ENCODE measurements at regions not wholly inside any gene's neighbourhood (a gene's known extent, or its start where the extent isn't known, plus 50 kb on each side); places are given as distances from the start of the nearest gene placed in this dataset.

DNA sequence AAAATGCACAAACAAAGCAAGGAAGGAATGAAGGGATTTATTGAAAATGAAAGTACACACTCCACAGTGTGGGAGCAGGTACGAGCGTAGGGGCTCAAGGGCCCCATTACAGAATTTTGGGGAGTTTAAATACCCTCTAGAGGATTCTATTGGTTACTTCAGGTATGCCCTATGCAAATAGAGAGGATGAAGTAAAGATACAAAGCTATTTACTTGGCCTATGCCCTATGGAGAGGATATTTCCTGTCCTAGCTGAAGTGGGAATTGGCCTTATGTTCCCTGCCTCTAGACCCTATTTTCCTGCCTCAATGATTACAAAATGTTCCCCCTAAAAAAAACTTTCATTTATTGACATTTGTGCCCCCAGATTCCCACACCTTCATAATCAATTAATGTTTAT lies 59.7 kb upstream of the ASIP start:
- Histone ChIP-seq H3K4me1 (ENCODE audit: control insufficient read depth, insufficient read depth, low read length, unreplicated experiment) (no peaks in the 10 kb centered on the region), H3K27ac (ENCODE audit: low read depth, low read length) (no peak overlapping the region), H3K27me3 (ENCODE audit: insufficient read depth, low read length) (peaks cover 20% of the 10 kb centered on the region), H3K36me3 (ENCODE audit: insufficient read depth, low read length) (no peaks in the 10 kb centered on the region), H2AFZ (ENCODE audit: low read length, unreplicated experiment) (no peak overlapping the region), H3K79me2 (ENCODE audit: control insufficient read depth, insufficient read depth, low read length, unreplicated experiment) (no peaks in the 10 kb centered on the region), H3K4me3 (ENCODE audit: low read depth, low read length) (no peak overlapping the region)

DNA sequence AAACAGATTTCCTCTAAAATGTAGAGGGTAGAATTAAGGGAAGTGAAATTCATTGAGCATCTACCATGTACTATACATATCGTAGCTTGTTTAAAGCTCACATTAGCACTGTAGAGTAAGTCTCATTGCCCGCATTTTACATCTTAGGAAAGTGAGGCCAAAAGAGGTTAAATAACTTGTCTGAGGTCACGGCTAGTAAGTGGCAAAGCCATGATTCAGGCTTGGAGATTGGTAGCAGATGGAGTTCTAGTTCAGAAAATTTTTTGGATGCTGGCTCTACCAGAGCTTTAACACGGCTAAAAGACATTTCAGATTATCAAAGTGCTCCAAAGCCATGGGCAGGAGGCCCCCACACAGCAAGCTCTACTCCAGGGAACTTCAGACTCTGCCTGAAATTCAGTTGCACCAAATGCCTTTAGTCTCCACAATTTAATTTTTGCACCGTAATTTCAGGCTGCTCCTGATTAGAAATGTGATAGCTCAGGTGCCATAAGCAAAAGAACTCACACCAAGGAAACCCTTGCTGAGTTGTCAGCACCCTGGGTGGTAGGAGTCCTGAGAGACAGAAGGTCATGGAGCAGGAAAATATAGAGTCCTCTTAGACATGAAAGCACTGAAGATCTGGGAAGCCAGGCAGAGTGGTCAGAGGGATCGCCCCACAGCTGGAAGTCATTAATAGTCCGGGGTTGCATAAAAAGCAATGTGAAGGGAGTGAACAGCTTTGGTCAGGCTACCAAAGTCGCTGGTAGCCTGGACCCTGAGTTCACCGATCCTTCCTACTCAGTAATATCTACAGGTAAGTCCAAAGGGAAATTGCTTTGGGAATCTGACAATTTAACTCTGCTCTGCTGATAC lies 55.2 kb upstream of the ASIP start:
- no peaks in the 10 kb centered on the region for H3K4me1 ChIP-seq (ENCODE audit: control insufficient read depth, insufficient read depth, low read length, unreplicated experiment)
- no peak overlapping the region for H3K27ac ChIP-seq (ENCODE audit: low read depth, low read length)
- no peaks in the 10 kb centered on the region for H3K36me3 ChIP-seq (ENCODE audit: insufficient read depth, low read length)
- H3K27me3 ChIP-seq (ENCODE audit: insufficient read depth, low read length): peaks cover 30% of the 10 kb centered on the region
- no peak overlapping the region for H3K4me3 ChIP-seq (ENCODE audit: low read depth, low read length)
- H2AFZ ChIP-seq (ENCODE audit: low read length, unreplicated experiment): no peak overlapping the region
- H3K79me2 ChIP-seq (ENCODE audit: control insufficient read depth, insufficient read depth, low read length, unreplicated experiment): no peaks in the 10 kb centered on the region

DNA sequence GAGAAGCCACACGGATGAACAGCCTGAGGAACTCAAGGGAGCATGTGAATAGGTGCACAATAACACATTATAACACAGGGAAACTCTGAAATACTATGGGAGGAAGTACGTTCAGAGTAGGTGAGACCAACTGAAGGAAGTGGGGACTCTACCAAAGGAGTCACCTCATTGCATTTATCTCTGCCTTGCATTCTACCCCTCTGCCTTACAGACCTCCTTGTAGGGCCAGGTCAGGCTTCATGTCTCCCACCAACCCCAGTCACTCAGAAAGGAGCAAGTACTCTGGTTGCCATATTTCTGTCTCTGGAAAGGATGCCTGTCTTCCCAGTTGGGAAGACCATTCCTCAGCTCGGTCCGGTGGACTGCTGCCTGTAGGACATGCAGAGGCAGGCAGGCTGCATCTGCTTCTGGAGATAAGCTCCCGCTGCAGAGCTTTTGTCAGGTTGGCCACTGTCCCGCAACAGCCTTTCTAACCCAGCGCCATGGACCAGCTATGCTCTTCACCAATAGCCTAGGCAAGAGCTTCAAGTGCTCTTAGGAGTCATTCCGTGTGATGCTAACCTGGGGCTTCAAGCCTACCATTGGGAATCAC lies 51.6 kb upstream of the ASIP start:
- Histone ChIP-seq H3K4me1 (ENCODE audit: control insufficient read depth, insufficient read depth, low read length, unreplicated experiment) (no peaks in the 10 kb centered on the region), H3K4me3 (ENCODE audit: low read depth, low read length) (no peak overlapping the region), H3K79me2 (ENCODE audit: control insufficient read depth, insufficient read depth, low read length, unreplicated experiment) (no peaks in the 10 kb centered on the region), H3K27me3 (ENCODE audit: insufficient read depth, low read length) (peaks cover 24% of the 10 kb centered on the region), H2AFZ (ENCODE audit: low read length, unreplicated experiment) (no peak overlapping the region), H3K27ac (ENCODE audit: low read depth, low read length) (no peak overlapping the region), H3K36me3 (ENCODE audit: insufficient read depth, low read length) (no peaks in the 10 kb centered on the region)

DNA sequence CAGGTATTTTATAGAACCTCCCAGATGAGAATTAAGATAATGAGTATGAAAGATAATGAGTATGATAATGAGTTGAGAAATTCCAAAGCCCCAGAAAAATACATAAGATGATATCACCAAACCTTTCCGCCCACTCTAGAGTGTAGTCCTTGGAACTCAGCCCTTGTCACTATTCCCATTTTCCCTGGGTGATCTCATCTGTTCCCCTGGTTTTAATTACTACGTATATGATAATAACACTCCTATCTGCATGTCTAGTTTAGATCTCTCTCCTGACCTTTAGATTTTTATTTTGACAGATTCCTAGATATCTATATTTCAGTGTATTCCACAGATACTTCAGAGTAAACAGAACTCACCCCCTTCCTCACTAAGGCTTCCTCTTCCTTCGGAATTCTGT lies 51.0 kb upstream of the ASIP start:
- Histone ChIP-seq H2AFZ (ENCODE audit: low read length, unreplicated experiment) (no peak overlapping the region), H3K4me3 (ENCODE audit: low read depth, low read length) (no peak overlapping the region), H3K27me3 (ENCODE audit: insufficient read depth, low read length) (peaks cover 21% of the 10 kb centered on the region), H3K4me1 (ENCODE audit: control insufficient read depth, insufficient read depth, low read length, unreplicated experiment) (no peaks in the 10 kb centered on the region), H3K79me2 (ENCODE audit: control insufficient read depth, insufficient read depth, low read length, unreplicated experiment) (no peaks in the 10 kb centered on the region), H3K36me3 (ENCODE audit: insufficient read depth, low read length) (no peaks in the 10 kb centered on the region), H3K27ac (ENCODE audit: low read depth, low read length) (no peak overlapping the region)

DNA sequence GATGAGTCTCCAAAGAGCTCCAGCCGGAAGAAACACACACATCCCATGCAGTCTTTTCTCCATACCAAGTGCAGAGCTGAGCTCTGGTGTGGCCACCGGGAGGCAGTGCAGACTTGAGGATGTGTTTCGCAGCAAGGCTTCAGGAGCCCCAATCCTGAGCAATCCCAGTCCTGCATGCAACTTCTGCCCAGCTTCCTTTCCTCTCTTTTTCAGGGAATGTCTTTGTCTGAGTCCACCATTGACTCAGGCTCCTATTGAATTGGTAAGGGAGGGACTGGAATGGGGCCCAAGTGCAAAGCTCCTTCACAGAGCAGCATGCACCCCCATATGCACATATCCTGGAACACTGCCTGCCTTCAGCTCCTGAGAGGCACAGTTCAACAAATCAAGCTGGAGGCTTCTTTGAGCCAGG lies 50.5 kb upstream of the ASIP start:
- Histone ChIP-seq H3K27ac (ENCODE audit: low read depth, low read length) (no peak overlapping the region), H3K36me3 (ENCODE audit: insufficient read depth, low read length) (no peaks in the 10 kb centered on the region), H3K27me3 (ENCODE audit: insufficient read depth, low read length) (peaks cover 17% of the 10 kb centered on the region), H3K4me3 (ENCODE audit: low read depth, low read length) (no peak overlapping the region), H3K4me1 (ENCODE audit: control insufficient read depth, insufficient read depth, low read length, unreplicated experiment) (no peaks in the 10 kb centered on the region), H3K79me2 (ENCODE audit: control insufficient read depth, insufficient read depth, low read length, unreplicated experiment) (no peaks in the 10 kb centered on the region), H2AFZ (ENCODE audit: low read length, unreplicated experiment) (no peak overlapping the region)
